ENCODE measurements at regions not wholly inside any gene's neighbourhood (a gene's known extent, or its start where the extent isn't known, plus 50 kb on each side); places are given as distances from the start of the nearest gene placed in this dataset.

DNA sequence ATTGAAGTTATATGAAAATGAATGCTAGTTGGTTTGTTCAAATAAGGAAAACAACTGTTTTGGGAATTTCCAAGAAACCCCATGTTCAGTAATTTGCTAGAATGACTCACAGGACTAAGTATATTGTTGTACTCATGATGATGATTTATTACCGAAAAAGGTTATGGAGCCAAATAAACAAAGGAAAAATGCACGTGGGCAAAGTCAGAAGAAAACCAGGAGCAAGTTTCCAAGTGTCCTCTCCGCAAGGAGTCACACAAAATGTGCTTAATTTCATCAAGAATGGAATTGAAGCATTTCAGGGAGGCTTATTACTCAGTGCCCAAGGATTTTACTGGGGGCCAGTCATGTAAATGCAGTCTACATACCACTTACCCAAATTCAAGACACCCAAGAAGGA lies 1652.4 kb upstream of the TMEFF2 start:
- TF ChIP-seq, protein P1, sequence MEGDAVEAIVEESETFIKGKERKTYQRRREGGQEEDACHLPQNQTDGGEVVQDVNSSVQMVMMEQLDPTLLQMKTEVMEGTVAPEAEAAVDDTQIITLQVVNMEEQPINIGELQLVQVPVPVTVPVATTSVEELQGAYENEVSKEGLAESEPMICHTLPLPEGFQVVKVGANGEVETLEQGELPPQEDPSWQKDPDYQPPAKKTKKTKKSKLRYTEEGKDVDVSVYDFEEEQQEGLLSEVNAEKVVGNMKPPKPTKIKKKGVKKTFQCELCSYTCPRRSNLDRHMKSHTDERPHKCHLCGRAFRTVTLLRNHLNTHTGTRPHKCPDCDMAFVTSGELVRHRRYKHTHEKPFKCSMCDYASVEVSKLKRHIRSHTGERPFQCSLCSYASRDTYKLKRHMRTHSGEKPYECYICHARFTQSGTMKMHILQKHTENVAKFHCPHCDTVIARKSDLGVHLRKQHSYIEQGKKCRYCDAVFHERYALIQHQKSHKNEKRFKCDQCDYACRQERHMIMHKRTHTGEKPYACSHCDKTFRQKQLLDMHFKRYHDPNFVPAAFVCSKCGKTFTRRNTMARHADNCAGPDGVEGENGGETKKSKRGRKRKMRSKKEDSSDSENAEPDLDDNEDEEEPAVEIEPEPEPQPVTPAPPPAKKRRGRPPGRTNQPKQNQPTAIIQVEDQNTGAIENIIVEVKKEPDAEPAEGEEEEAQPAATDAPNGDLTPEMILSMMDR (conservative IDR thresholded peaks at IDR 0.05; ENCODE audit: low read depth, low read length): no peak
- TF ChIP-seq EZH2phosphoT487 (IDR thresholded peaks at IDR 0.05; ENCODE audit: borderline replicate concordance, low read length): no peak
- TF ChIP-seq EZH2 (IDR thresholded peaks at IDR 0.05; ENCODE audit: low read length, unreplicated experiment): no peak
